Neural cell (in vitro differentiated cells): ENCODE measurements at regions not wholly inside any gene's neighbourhood (a gene's known extent, or its start where the extent isn't known, plus 50 kb on each side); places are given as distances from the start of the nearest gene placed in this dataset.

ENCODE experiments used
- H2AFZ ChIP-seq: fragments of 200-600, 300-800 bp; sonication (generic), shearing (Covaris generic); 2 replicates; pipeline ENCODE4 v1.6.0; 2014; ENCODE audit warnings: low read depth, mild to moderate bottlenecking, antibody characterized with exemption, low read length, moderate library complexity
- H3F3A ChIP-seq: fragments of 200-600 bp; shearing (Covaris generic); 2 replicates; pipeline ENCODE4 v1.6.1; 2016; ENCODE audit warnings: mild to moderate bottlenecking, moderate library complexity, mixed read lengths, antibody characterized with exemption, low read length; ENCODE audit not compliant: insufficient read depth, poor library complexity, severe bottlenecking
- H3K27ac ChIP-seq: fragments of 200-600, 300-800 bp; sonication (generic), shearing (Covaris generic); 2 replicates; pipeline ENCODE4 v1.5.1; 2014; ENCODE audit warnings: mild to moderate bottlenecking, low read length, moderate library complexity
- H3K27me3 ChIP-seq: fragments of 300-800, 200-600 bp; sonication (generic), shearing (Covaris generic); 2 replicates; pipeline ENCODE4 v1.6.0; 2014; ENCODE audit warnings: mild to moderate bottlenecking, low read depth, low read length, moderate library complexity; ENCODE audit not compliant: insufficient read depth
- H3K36me3 ChIP-seq: fragments of 300-800, 200-600 bp; sonication (generic), shearing (Covaris generic); 2 replicates; pipeline ENCODE4 v1.5.1; 2014; ENCODE audit warnings: mild to moderate bottlenecking, antibody characterized with exemption, low read length, moderate library complexity; ENCODE audit not compliant: insufficient read depth
- H3K4me2 ChIP-seq: fragments of 300-800, 200-600 bp; sonication (generic), shearing (Covaris generic); 2 replicates; pipeline ENCODE4 v1.6.0; 2014; ENCODE audit warnings: mild to moderate bottlenecking, low read length
- H3K4me3 ChIP-seq: fragments of 300-800, 200-600 bp; sonication (generic), shearing (Covaris generic); 2 replicates; pipeline ENCODE4 v1.5.1; 2014; ENCODE audit warnings: mild to moderate bottlenecking, low read length, moderate library complexity
- H3K79me2 ChIP-seq: fragments of 200-600 bp; shearing (Covaris generic); replicated peaks from 2 replicates; pipeline ENCODE4 v1.6.0; 2014; ENCODE audit warnings: mild to moderate bottlenecking, low read length, moderate library complexity; ENCODE audit not compliant: insufficient read depth
- H3K9ac ChIP-seq: fragments of 300-800, 200-600 bp; sonication (generic), shearing (Covaris generic); 2 replicates; pipeline ENCODE4 v1.6.1; 2016; ENCODE audit warnings: mild to moderate bottlenecking, low read length, mixed read lengths
- H3K9me2 ChIP-seq: fragments of 200-600 bp; shearing (Covaris generic); 2 replicates; pipeline ENCODE4 v1.6.1; 2016; ENCODE audit warnings: mild to moderate bottlenecking, low read length, mixed read lengths; ENCODE audit not compliant: insufficient read depth
- H3K9me3 ChIP-seq: fragments of 200-600, 300-800 bp; sonication (generic), shearing (Covaris generic); 2 replicates; pipeline ENCODE4 v1.6.1; 2016; ENCODE audit warnings: mild to moderate bottlenecking, mixed run types, low read length, moderate library complexity, mixed read lengths
- H4K20me1 ChIP-seq: fragments of 200-600 bp; shearing (Covaris generic); 2 replicates; pipeline ENCODE4 v1.6.1; 2016; ENCODE audit warnings: mild to moderate bottlenecking, mixed run types; ENCODE audit not compliant: insufficient read depth
- CTCF ChIP-seq: fragments of 450-650 bp; IDR thresholded peaks from 2 replicates; pipeline ENCODE4 v1.5.1; 2014; ENCODE audit warnings: antibody characterized with exemption, mild to moderate bottlenecking, moderate library complexity; ENCODE audit not compliant: poor library complexity, severe bottlenecking
- EP300 ChIP-seq: fragments of 450-650 bp; conservative IDR thresholded peaks from 2 replicates; pipeline ENCODE4 v1.6.1; 2014; ENCODE audit warnings: antibody characterized with exemption, mild to moderate bottlenecking, moderate library complexity; ENCODE audit not compliant: poor library complexity, severe bottlenecking
- EZH2 ChIP-seq: fragments of 200-600, 300-800 bp; shearing (Covaris generic), sonication (generic); IDR thresholded peaks from 2 replicates; pipeline ENCODE4 v1.6.1; 2014; ENCODE audit warnings: antibody characterized with exemption, low read length, borderline replicate concordance, mild to moderate bottlenecking; ENCODE audit not compliant: insufficient read depth, poor library complexity, severe bottlenecking
- MXI1 ChIP-seq: fragments of 450-650 bp; conservative IDR thresholded peaks from 2 replicates; pipeline ENCODE4 v1.6.1; 2014; ENCODE audit warnings: antibody characterized with exemption, mild to moderate bottlenecking; ENCODE audit not compliant: poor library complexity, severe bottlenecking
- POLR2AphosphoS5 ChIP-seq: IDR thresholded peaks from 2 replicates; pipeline ENCODE4 v1.6.1; 2012
- RAD21 ChIP-seq: fragments of 450-650 bp; conservative IDR thresholded peaks from 2 replicates; pipeline ENCODE4 v1.6.1; 2014; ENCODE audit warnings: antibody characterized with exemption, mild to moderate bottlenecking, moderate library complexity
- REST ChIP-seq: IDR thresholded peaks from 2 replicates; pipeline ENCODE4 v1.6.1; 2012; ENCODE audit warnings: borderline replicate concordance
- SMC3 ChIP-seq: fragments of 450-650 bp; conservative IDR thresholded peaks from 2 replicates; pipeline ENCODE4 v1.6.1; 2014; ENCODE audit warnings: antibody characterized with exemption, mild to moderate bottlenecking, moderate library complexity; ENCODE audit not compliant: poor library complexity
- TAF1 ChIP-seq: IDR thresholded peaks from 2 replicates; pipeline ENCODE4 v1.6.1; 2012; ENCODE audit warnings: low read depth

- H3K27me3 ChIP-seq, result no peaks in the 10 kb centered on the region
- H3K79me2 ChIP-seq, result no peaks in the 10 kb centered on the region
- H3K9me3 ChIP-seq, result no peaks in the 10 kb centered on the region
- H3K4me3 ChIP-seq, result no peak overlapping the region
- H3K36me3 ChIP-seq, result no peaks in the 10 kb centered on the region
- no peak overlapping the region for H2AFZ ChIP-seq
- no peak overlapping the region for H3K9ac ChIP-seq
- no peak overlapping the region for H3K27ac ChIP-seq
- no peaks in the 10 kb centered on the region for H3K9me2 ChIP-seq
- no peak overlapping the region for H3K4me2 ChIP-seq
- TF ChIP-seq EP300 (no peak), CTCF (no peak), RAD21 (no peak), MXI1 (no peak)
- H3F3A ChIP-seq, result no peaks in the 10 kb centered on the region
- no peaks in the 10 kb centered on the region for H4K20me1 ChIP-seq
These were observed 81.2 kb downstream of the BMP4 start for GRCh38 chr14:53875324-53875897.

- Histone ChIP-seq H4K20me1 (no peaks in the 10 kb centered on the region), H3K9me2 (no peaks in the 10 kb centered on the region), H2AFZ (no peak overlapping the region), H3K79me2 (no peaks in the 10 kb centered on the region), H3K27me3 (no peaks in the 10 kb centered on the region), H3K4me3 (no peak overlapping the region), H3K27ac (no peak overlapping the region), H3K9me3 (no peaks in the 10 kb centered on the region), H3K4me2 (no peak overlapping the region), H3F3A (no peaks in the 10 kb centered on the region), H3K9ac (no peak overlapping the region), H3K36me3 (no peaks in the 10 kb centered on the region)
- TF ChIP-seq MXI1, result no peak
- no peak for TF ChIP-seq CTCF
- no peak for TF ChIP-seq TAF1
- TF ChIP-seq POLR2AphosphoS5, result no peak
- no peak for TF ChIP-seq EP300
- no peak for TF ChIP-seq EZH2
- no peak for TF ChIP-seq RAD21
- no peak for TF ChIP-seq SMC3
- TF ChIP-seq REST, result no peak
These were observed 81.9 kb downstream of the BMP4 start for GRCh38 chr14:53874704-53875103.
